ENCODE measurements at regions not wholly inside any gene's neighbourhood (a gene's known extent, or its start where the extent isn't known, plus 50 kb on each side); places are given as distances from the start of the nearest gene placed in this dataset.
A peak's percentile ranks its signal among the peaks of the same experiment; 100 is the strongest.

DNA sequence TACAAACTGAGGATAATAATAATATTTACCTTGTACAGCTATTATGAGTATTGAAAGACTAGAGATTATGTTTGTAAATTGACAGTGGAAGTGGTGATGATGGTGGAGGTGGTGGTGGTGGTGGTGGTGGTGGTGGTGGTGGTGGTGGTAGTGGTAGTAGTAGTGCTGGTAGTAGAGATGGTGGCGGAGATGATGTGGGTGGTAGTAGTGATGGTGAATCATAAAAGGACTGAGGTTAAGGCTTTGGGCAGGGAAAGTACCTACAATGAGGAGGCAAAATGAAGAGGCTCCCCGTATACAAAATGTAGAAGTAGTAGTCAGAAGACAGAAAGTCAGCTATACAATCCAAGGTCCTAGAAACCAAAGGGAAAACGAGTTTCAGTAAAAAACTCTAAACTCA is 214.1 kb downstream of the BCOR start:
- Mint-ChIP-seq H3K27me3 (no peaks in the 10 kb centered on the region), H3K36me3 (no peaks in the 10 kb centered on the region), H3K4me3 (no peak overlapping the region), H3K9me3 (peaks cover 8% of the 10 kb centered on the region), H3K4me1 (peaks cover 11% of the 10 kb centered on the region), H3K27ac (peak overlapping the region; percentile 16)
- peak; percentile 62 for ATAC-seq

DNA sequence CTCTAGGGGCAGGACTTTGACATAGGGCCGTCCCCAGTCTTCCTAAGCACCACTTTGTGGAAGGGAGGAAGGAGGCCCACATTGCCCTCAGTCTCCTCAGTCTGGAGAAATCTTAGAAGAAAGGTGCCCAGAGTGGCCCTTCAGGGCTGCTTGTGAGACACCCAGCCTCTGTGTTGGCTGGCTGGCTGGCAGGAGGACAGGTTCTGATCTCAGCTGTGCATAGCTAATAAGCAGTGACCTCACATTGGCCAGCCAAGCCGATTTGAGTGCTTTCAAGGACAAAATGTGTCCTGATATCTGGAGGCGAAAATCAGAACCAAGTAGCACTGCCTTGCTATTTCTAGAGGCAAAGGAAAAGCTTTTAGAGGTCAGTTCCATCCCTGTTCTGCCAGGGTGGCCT is 211.5 kb downstream of the BCOR start:
- Mint-ChIP-seq H3K4me3 (no peak overlapping the region), H3K27ac (no peak overlapping the region), H3K4me1 (peaks cover 17% of the 10 kb centered on the region), H3K9me3 (peaks cover 8% of the 10 kb centered on the region), H3K27me3 (no peaks in the 10 kb centered on the region), H3K36me3 (no peaks in the 10 kb centered on the region)
- ATAC-seq = no peak

DNA sequence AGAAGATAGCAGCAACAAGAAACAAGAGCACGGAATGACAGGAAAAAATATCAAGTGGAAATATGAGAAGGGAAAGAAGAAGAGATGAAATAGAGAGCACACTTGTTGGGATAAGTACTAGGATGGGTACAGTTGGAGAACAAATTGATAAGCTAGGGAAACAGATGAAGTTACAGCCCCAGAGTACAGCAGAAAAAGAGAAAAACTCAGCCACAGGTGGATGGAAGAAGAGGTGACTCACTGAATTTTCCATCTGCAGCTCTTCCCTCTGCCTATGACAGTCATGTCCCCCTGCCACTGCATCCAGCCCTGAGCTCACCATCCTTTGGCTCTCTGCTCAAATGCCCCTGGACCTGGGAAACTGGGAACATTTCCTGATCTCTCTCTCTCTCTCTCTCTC is 209.0 kb downstream of the BCOR start:
- Mint-ChIP-seq H3K27me3 (no peaks in the 10 kb centered on the region), H3K36me3 (no peaks in the 10 kb centered on the region), H3K4me3 (no peak overlapping the region), H3K27ac (no peak overlapping the region), H3K4me1 (peaks cover 21% of the 10 kb centered on the region), H3K9me3 (peaks cover 3% of the 10 kb centered on the region)
- ATAC-seq = no peak

DNA sequence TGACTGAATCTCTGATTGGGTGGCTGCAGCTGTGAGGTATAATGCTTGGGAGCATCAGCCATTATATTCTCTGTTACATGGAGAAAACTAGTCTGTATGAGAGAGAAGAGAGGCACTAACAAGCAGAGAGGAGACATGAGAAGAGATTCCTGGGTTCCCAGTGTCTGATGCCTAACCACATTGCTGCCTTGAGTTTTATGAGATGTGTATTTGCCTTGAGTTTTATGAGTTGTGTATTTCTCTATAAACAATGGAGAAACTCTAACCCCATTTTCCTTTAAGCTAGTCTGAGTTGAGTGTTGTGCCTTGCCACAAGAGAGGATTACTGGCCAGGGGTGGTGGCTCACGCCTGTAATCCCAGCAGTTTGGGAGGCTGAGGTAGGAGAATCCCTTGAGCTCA is 208.1 kb downstream of the BCOR start:
- Mint-ChIP-seq H3K36me3 (no peaks in the 10 kb centered on the region), H3K9me3 (no peaks in the 10 kb centered on the region), H3K27ac (no peak overlapping the region), H3K4me1 (peaks cover 15% of the 10 kb centered on the region), H3K27me3 (no peaks in the 10 kb centered on the region), H3K4me3 (no peak overlapping the region)
- ATAC-seq = no peak

DNA sequence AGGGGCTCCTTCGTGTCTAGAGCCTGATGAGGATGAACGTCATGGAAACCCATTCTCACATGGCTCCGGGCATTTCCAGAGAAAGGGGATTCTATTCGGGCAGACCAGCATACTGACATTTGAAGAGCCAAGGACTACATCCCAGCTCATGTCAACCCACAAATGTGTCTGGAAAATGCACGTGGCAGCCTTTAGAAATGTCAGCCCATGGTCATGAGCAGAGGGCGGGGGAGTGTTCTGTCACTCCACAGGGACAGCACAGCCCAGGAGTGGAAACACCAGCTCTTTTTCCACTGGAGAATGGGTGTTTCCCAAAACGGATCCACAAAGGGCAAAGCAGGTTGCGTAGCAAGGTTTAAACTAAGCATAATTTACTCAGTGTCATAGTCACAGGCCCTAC is 207.0 kb downstream of the BCOR start:
- Mint-ChIP-seq H3K4me3 (no peak overlapping the region), H3K9me3 (no peaks in the 10 kb centered on the region), H3K27me3 (peaks cover 7% of the 10 kb centered on the region), H3K36me3 (no peaks in the 10 kb centered on the region), H3K27ac (no peak overlapping the region), H3K4me1 (peaks cover 15% of the 10 kb centered on the region)
- no peak for ATAC-seq

DNA sequence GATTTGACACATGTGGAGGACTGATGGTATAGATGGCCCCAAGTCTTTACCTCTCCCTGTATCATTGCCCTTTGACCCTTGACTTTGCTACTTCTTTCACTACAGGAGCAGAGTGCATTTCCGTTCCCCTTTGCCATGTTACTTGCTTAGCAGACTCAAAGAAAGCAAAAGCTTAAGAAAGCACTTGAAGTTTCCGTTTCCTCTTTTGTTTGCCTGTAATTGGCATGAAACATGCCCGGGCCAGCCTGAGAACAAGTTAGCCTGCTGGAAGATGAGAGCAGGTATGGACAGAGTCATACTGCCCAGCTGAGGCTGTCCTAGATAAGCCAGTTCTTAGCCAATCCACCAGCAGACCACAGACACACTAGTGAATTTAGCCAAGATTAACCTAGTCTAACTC is 206.0 kb downstream of the BCOR start:
- Mint-ChIP-seq H3K4me3 (no peak overlapping the region), H3K4me1 (peaks cover 15% of the 10 kb centered on the region), H3K27me3 (peaks cover 13% of the 10 kb centered on the region), H3K36me3 (no peaks in the 10 kb centered on the region), H3K27ac (peak overlapping the region; percentile 55), H3K9me3 (no peaks in the 10 kb centered on the region)
- peak; percentile 12 for ATAC-seq

DNA sequence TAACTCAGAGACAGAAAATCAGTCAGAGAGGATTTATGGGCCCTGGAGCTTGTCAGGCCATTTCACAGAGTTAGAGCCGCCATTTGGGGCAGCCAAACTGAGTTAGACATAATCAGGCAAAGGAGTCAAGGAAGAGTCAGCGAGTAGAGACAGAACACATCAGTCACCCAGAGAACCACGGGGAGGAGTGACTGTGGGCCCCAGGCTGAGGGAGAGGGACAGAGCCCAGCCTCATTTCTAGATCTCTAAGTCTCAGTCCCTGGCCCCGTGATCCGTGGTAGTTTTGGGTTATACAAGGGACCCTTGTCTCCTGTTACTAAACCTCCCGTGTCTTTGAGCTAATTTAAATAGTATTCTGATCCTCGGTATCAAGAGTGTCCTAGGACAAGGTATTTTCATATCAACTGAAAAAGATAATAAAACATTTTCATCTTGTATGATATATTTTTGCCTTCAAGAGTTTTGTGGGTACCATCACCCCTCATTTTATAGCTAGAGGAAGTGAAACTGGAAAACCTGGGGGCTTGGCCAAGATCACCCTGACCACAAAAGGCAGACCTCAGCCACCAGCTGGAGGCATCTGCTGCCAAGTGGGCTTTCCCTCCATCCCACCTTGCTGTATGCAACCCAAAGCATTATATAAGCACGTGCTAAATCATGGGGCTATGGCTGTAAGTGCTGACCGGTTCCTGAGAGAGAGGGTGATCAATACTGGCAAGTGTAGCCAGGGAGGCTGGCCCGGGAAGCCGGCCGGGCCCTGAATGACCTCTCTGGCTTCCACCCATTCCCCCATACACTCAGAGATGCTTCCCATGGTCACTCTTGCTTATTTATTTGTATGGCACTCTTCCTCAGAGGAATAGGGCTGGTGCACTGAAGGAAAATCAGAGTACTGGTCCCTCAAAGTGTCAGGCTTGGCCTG is 204.1 kb downstream of the BCOR start:
- no peaks in the 10 kb centered on the region for H3K9me3 Mint-ChIP-seq
- peaks cover 15% of the 10 kb centered on the region for H3K4me1 Mint-ChIP-seq
- ATAC-seq = no peak
- H3K4me3 Mint-ChIP-seq = no peak overlapping the region
- H3K27me3 Mint-ChIP-seq = peaks cover 13% of the 10 kb centered on the region
- H3K36me3 Mint-ChIP-seq = no peaks in the 10 kb centered on the region
- no peak overlapping the region for H3K27ac Mint-ChIP-seq

DNA sequence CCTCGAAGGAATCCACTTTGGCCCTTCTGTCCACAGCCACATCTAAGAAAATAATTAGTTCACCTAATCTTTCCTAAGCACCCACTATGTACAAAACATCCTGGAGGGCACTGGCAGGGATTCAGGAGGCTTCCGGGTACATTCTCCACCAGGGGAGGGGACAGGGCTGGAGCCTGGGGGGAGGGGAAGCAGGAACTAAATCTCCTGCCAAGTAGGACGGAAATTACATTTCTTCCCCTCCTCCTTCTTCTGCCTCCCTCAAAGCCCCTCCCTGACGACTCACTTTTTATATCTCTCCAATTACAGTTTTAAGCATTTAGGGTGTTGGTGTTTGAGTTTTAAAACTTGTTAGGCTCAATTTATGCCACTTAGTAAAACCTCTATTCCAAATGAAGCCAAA is 203.1 kb downstream of the BCOR start:
- H3K27ac Mint-ChIP-seq = no peak overlapping the region
- H3K9me3 Mint-ChIP-seq = no peaks in the 10 kb centered on the region
- H3K27me3 Mint-ChIP-seq = peaks cover 13% of the 10 kb centered on the region
- H3K4me1 Mint-ChIP-seq = peaks cover 11% of the 10 kb centered on the region
- no peak for ATAC-seq
- H3K4me3 Mint-ChIP-seq = no peak overlapping the region
- H3K36me3 Mint-ChIP-seq = no peaks in the 10 kb centered on the region

DNA sequence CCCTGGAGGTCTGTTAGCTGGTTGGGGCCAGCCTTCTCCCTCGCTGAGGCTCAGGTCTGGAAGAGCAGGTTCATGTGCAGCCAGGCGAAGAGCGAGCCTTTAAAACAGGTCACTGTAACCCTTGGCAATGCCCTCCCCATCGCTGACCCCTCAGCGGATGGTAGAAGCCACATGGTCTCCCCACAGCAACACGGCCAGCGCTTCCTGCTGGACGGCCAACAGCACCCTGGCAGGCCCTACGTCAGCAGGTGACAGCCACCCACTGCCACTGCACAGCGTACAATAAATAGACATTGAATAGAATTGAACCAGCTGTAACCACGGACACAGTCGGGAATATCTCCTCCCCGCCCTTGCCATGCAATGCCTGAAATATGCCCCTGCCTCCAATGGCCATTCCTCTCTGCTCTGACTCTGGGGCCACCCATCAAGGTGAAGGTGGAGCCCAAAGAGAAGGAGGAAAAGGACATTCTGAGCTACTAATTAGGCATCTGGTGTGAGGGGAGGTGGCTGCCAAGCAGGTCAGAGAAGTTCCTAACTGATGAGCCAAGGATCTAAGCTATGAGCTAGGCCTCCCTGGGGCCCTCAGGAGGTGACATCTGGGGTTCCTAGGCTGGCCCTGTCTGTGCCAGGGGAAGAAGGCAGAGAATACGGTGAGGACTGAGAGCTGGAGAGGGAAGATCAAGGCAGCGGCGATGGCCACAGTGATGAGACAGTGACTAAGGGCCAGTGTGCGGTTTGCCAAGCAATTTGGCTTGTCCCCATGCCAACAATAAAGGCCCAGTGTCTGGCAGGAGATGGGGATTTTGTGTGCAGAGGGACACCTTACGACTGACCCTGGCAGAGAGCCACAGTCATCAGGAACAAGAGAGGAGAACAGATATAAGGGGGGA is 202.3 kb downstream of the BCOR start:
- H3K9me3 Mint-ChIP-seq = no peaks in the 10 kb centered on the region
- H3K4me1 Mint-ChIP-seq = peaks cover 11% of the 10 kb centered on the region
- H3K27me3 Mint-ChIP-seq = peaks cover 13% of the 10 kb centered on the region
- H3K36me3 Mint-ChIP-seq = no peaks in the 10 kb centered on the region
- no peak overlapping the region for H3K27ac Mint-ChIP-seq
- ATAC-seq = no peak
- H3K4me3 Mint-ChIP-seq = no peak overlapping the region

DNA sequence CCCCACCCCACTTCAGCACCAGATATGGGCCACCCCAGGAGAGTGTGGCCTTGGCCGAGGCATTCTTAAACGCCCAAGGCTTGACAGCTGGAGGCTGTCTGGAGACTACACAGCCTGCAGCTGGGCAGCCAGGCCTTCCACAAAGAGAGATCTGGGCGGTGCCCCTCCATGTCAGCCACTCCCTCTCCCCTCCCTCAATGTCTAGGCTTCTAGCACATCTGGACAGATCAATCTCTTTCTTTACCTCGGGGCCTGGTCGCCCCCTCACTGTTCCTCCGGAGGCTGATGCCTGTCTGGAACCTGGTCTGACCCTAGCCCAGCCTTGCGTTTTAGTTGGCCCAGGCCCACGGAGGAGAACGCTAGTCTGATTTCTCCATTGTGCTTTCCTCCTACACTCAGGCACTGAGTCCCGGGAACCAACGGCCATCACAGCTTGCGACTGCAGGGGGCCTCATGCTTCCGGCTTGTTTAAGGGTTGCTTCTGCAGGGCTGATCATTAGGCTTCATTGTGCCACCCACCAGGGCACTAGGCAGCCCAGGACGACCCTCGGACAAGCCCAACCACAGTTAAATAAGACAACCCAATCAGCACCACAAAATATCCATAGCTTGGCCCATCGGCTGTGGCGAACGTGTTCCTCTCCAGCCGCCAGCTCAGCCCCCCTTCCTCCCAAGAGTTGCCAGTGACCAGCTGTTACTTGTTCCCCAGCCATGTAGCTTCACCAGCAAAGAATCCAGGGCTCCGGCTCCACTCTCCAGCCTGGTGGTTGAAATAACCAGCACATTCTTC is 200.6 kb downstream of the BCOR start:
- Mint-ChIP-seq H3K4me3 (no peak overlapping the region), H3K9me3 (no peaks in the 10 kb centered on the region), H3K4me1 (peaks cover under 1% of the 10 kb centered on the region), H3K27ac (no peak overlapping the region), H3K36me3 (no peaks in the 10 kb centered on the region), H3K27me3 (peaks cover 13% of the 10 kb centered on the region)
- ATAC-seq = no peak

DNA sequence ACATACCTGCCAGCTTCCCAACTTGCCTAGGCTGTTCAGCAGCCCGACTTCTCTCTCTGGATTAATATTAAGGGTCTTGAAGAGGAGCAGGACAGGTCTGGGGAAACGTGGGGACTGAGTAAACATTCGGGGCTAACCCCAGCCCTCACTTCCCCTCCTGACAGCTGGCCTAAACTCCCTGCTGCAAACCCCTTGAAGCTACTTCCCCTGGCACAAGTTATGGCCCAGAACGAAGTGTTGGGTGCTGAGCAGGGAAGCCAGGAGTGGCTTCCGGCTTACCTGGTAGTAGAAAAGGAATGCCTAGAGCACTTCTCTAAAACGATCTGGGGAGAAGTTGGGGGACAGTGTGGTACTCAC is 200.0 kb downstream of the BCOR start:
- Mint-ChIP-seq H3K4me3 (no peak overlapping the region), H3K27ac (no peak overlapping the region), H3K27me3 (peaks cover 13% of the 10 kb centered on the region), H3K4me1 (no peaks in the 10 kb centered on the region), H3K9me3 (no peaks in the 10 kb centered on the region), H3K36me3 (no peaks in the 10 kb centered on the region)
- ATAC-seq = no peak

DNA sequence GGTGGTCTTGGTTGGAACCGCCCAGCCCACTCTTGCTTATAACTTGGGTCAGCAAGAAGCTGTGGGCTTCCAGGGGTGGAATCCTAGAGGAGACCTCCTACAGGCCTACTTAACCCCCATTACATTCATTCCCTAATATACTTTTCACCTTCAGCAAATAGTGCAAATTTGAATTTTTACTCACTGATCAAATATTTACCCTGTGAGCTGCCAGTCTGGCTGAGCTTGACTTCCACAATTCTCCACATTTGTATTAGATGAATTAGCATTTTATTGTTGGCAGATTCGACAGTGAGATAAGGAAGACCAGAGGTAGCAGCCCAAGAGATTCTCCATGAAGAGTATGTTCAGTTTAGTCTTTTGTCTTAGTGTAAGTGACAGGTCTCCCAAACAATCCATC is 199.6 kb downstream of the BCOR start:
- Mint-ChIP-seq H3K4me3 (no peak overlapping the region), H3K4me1 (peaks cover 2% of the 10 kb centered on the region), H3K27ac (no peak overlapping the region), H3K27me3 (peaks cover 13% of the 10 kb centered on the region), H3K36me3 (no peaks in the 10 kb centered on the region), H3K9me3 (no peaks in the 10 kb centered on the region)
- ATAC-seq = no peak

DNA sequence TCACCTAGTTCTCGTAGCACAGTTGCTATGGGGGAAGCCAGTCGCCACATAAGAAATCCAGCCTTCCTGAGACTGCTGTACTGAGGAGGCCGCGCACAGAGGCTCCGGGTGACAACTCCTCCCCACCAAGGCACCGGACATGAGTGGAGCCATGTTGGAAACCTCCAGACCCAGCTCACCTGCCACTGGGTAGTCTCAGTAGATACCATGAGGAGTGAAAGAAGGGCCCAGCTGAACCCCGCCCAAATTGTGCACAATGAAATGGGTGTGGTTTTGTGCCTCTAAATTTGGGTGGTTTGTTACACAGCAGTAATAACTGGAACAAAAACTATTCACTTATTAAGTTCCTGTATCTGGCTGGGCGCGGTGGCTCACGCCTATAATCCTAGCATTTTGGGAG is 198.7 kb downstream of the BCOR start:
- Mint-ChIP-seq H3K4me1 (peaks cover 5% of the 10 kb centered on the region), H3K27ac (no peak overlapping the region), H3K27me3 (peaks cover 13% of the 10 kb centered on the region), H3K4me3 (no peak overlapping the region), H3K36me3 (no peaks in the 10 kb centered on the region), H3K9me3 (no peaks in the 10 kb centered on the region)
- ATAC-seq = no peak

DNA sequence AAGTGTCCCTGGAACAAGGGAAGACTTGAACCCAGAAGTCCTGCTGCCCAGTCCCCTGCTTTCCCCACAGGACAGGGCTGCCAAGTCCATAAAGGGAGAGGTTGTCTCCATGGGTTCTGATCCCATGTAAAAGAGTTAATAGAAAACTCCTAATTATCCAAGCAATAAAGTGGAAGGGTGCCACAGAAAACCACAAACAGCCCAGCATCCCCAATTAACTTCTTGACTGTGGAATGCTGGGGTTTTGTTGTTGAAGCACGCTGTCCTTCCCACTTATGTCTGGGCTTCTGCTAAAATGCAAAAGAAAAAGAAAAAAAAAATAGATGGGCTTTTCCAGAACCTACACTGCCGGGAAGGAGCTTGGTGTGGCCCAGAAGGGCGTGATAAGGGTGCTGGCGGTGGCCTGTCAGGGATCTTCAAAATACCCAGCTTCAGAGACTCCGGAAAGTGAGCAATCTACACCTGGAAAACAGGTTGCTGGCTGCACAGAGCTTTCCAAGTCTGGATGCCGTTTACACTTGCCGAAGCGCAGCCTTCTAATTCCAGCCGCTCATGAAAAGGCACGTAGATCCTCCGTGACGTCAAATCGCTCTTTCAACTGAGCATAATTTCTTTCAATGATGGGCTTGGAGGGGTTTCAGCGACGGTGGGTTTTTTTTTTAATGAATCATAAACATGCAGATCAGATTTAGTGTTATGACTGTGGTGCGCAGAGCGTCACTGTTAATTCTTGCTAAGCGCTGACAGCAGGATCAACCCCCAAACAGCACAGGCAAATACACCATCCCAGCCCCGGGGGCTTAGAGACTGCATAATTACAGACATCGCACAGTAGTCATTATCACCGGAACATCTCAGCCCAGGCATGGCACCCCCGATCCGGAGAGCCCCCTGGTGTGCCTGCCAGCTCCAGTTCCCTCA is 197.6 kb downstream of the BCOR start:
- no peaks in the 10 kb centered on the region for H3K9me3 Mint-ChIP-seq
- H3K27me3 Mint-ChIP-seq = peaks cover 13% of the 10 kb centered on the region
- no peak for ATAC-seq
- H3K27ac Mint-ChIP-seq = no peak overlapping the region
- H3K36me3 Mint-ChIP-seq = no peaks in the 10 kb centered on the region
- H3K4me3 Mint-ChIP-seq = no peak overlapping the region
- peaks cover 5% of the 10 kb centered on the region for H3K4me1 Mint-ChIP-seq

Data from stimulated activated memory B cell treated with anti-CD40 and anti-IgM and Interleukin-4, amounts not matched to agents 10 μg/mL and 1 μg/mL and 100 μg/mL, for 72 hours (primary cell).